Activated T-helper 17 cell treated with anti-CD3 and anti-CD28 coated beads, Interleukin-2, amount 50 U/mL, for 72 hours (primary cell): ENCODE measurements at regions not wholly inside any gene's neighbourhood (a gene's known extent, or its start where the extent isn't known, plus 50 kb on each side); places are given as distances from the start of the nearest gene placed in this dataset.

Experiments used
- ATAC-seq: fragments of 150-1000 bp; cut with Tn5 transposase; replicated peaks from 2 replicates; pipeline ENCODE4 v1.10.0; 2021; ENCODE audit warnings: mild to moderate bottlenecking, moderate library complexity
- H3K27ac Mint-ChIP-seq: one replicate; pipeline ENCODE4 v1.8.0; 2022; ENCODE audit warnings: mixed read lengths
- H3K27me3 Mint-ChIP-seq: one replicate; pipeline ENCODE4 v1.8.0; 2022; ENCODE audit warnings: mixed read lengths
- H3K36me3 Mint-ChIP-seq: one replicate; pipeline ENCODE4 v1.8.0; 2022; ENCODE audit warnings: low read depth, mild to moderate bottlenecking, mixed read lengths
- H3K4me1 Mint-ChIP-seq: one replicate; pipeline ENCODE4 v1.8.0; 2022; ENCODE audit warnings: mixed read lengths
- H3K4me3 Mint-ChIP-seq: one replicate; pipeline ENCODE4 v1.8.0; 2022; ENCODE audit warnings: mild to moderate bottlenecking, mixed read lengths
- H3K9me3 Mint-ChIP-seq: one replicate; pipeline ENCODE4 v1.8.0; 2022; ENCODE audit warnings: mixed read lengths

DNA sequence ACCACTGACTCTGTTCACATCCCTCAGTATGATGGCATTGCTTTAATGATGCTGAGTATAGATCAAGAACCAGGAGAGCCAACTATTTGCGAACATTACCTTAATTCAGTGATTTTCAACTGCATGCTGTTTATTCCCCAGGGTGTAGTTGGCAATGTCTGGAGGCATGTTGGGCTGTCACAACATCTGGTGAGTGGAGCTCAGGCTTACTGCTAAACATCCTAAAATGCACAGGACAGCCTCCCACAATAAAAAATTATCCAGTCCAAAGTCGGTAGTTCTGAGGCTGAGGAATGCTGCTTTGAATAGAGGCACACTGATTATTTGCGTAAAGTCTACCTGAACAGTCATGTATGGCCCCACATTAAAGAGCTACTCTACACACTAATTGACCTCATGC is 94.8 kb upstream of the OPRM1 start:
- H3K27ac Mint-ChIP-seq, result no peak overlapping the region
- no peaks in the 10 kb centered on the region for H3K9me3 Mint-ChIP-seq
- peaks cover 10% of the 10 kb centered on the region for H3K27me3 Mint-ChIP-seq
- H3K36me3 Mint-ChIP-seq, result no peaks in the 10 kb centered on the region
- no peak for ATAC-seq
- no peaks in the 10 kb centered on the region for H3K4me1 Mint-ChIP-seq
- H3K4me3 Mint-ChIP-seq, result no peak overlapping the region

DNA sequence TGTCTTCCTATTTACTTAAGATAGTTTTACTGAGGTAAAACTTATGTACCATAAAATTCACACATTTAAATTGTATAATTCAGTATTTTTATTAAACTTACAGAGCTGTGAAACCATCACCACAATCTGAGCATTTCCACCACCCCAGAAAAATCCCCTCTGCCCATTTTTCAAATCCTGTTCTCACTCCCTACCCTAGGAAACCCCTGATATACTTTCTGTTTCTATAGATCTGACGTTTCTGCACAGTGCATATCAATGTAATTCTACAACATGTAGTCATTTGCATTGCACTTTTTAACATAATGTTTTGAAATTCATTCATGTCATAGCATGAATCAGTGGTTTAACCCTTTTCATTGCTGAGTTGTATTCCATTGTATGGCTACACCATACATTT is 96.7 kb upstream of the OPRM1 start:
- Mint-ChIP-seq H3K36me3 (no peaks in the 10 kb centered on the region), H3K27me3 (peaks cover 10% of the 10 kb centered on the region)
- no peak for ATAC-seq

DNA sequence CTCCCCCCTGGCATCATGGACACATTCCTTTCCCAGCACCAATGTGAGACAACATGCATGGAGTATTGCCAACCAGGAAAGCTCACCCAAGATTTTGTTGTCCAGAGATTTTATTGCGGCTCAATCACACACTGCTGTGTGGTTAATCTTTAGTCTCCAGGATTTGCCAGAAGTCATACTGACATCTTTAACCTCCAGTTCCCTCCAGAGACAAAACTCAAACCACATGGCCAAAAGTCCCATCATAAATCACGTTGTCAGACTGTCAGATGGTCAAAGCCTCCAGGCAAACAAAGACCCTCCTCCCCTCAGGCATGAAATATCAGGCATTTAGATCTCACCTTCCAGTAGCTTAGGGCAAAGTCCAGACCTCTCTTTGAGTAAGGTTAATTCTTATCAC is 97.3 kb upstream of the OPRM1 start:
- Mint-ChIP-seq H3K4me3 (no peak overlapping the region), H3K4me1 (no peaks in the 10 kb centered on the region), H3K36me3 (no peaks in the 10 kb centered on the region), H3K27ac (no peak overlapping the region), H3K27me3 (peaks cover 7% of the 10 kb centered on the region), H3K9me3 (no peaks in the 10 kb centered on the region)
- no peak for ATAC-seq

More for the DNA sequence above, 96.7 kb upstream of the OPRM1 start:
- no peak overlapping the region for H3K4me3 Mint-ChIP-seq
- H3K4me1 Mint-ChIP-seq, result no peaks in the 10 kb centered on the region
- H3K27ac Mint-ChIP-seq, result no peak overlapping the region
- H3K9me3 Mint-ChIP-seq, result no peaks in the 10 kb centered on the region

DNA sequence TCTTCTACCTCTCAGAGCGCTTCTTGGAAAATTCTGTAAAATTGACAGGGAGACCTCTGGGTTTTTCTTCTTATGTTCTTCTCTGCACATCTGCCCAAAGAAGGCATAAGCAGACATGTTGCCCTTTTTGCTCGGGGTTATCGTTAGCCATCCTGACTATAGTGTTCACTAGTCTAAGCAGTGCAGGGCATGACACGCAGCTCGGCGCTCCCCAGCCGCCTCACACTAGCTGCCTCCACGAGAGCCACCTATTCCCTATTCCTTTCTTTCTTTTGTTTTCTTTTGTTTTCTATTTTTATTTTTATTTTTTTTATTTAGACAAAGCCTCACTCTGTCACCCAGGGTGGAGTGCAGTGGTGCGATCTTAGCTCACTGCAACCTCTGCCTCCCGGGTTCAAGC is 100.2 kb upstream of the OPRM1 start:
- no peaks in the 10 kb centered on the region for H3K27me3 Mint-ChIP-seq
- H3K9me3 Mint-ChIP-seq, result no peaks in the 10 kb centered on the region
- no peaks in the 10 kb centered on the region for H3K36me3 Mint-ChIP-seq
- H3K27ac Mint-ChIP-seq, result no peak overlapping the region
- no peak for ATAC-seq
- H3K4me3 Mint-ChIP-seq, result no peak overlapping the region
- no peaks in the 10 kb centered on the region for H3K4me1 Mint-ChIP-seq

DNA sequence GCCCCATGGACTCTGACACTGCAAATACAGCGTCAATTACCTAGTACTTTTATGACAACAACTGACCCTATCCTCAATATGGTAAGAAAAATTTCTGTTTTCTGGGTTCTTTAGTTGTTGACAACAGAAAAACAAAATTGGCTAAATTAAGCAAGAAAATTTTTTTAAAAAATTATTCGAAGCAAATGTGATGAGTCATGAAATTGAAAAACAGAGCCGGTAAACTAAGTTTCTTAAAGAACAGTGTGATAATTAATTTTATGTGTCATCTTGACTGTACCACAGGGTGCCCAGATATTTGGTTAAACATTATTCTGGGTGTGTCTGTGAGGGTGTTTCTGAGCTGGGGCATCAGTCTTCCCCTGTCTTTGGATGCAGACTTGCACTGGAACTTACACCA is 107.6 kb upstream of the OPRM1 start:
- no peaks in the 10 kb centered on the region for H3K36me3 Mint-ChIP-seq
- H3K27ac Mint-ChIP-seq, result no peak overlapping the region
- no peak overlapping the region for H3K4me3 Mint-ChIP-seq
- ATAC-seq, result no peak
- no peaks in the 10 kb centered on the region for H3K27me3 Mint-ChIP-seq
- no peaks in the 10 kb centered on the region for H3K4me1 Mint-ChIP-seq
- H3K9me3 Mint-ChIP-seq, result no peaks in the 10 kb centered on the region

DNA sequence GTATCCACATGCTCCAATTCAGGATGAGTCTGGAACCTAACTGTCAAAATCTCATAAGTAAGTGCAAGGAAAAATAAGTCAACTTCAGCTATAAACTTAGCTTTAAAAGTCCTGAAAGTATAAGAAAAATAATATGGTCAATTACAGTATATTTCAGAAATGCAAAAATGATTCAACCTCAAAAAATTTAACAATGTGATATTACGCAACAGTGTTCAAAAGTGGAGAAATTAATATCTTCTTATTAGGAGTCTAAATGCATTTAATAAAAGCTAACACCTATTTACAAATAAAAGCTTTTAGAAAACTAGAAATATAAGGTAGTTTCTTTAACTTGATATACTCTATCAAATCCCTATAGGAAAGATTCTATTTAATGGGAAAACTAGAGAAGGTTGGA is 111.2 kb upstream of the OPRM1 start:
- no peak for ATAC-seq
- no peaks in the 10 kb centered on the region for H3K27me3 Mint-ChIP-seq
- H3K27ac Mint-ChIP-seq, result no peak overlapping the region
- no peak overlapping the region for H3K4me3 Mint-ChIP-seq
- H3K4me1 Mint-ChIP-seq, result no peaks in the 10 kb centered on the region
- no peaks in the 10 kb centered on the region for H3K9me3 Mint-ChIP-seq
- H3K36me3 Mint-ChIP-seq, result no peaks in the 10 kb centered on the region

DNA sequence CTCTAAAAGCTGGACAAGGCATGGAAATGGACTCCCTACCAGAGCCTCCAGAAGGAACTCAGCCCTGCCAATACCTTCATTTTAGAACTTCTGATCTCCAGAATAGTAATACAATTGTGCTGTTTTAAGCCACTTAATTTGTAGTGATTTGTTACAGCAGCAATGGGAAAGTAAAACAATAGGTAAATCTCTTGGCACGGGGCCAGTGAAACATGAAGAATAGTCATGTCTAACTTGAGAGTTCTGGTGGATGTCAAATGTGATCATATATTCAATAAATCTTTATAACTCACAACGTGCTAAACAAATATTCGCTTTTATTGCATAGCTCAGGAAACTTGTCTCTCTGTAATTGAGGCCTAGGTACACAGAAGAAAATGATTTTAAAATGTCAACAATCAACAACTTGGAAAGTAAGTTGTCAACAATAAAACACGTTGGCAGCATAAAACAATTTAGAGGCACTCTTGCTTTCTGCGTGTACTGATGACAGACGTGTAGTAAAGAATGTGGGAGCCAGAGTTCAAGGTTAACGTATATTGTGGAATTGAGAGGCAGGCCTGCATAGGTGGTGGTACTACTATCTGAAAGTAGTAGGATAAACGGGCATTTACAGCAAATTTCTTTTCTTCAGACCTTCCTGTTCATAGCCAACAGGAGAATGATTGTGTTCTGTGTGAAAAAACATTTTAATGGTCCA is 140.5 kb upstream of the OPRM1 start:
- H3K27me3 Mint-ChIP-seq, result no peaks in the 10 kb centered on the region
- ATAC-seq, result no peak
- no peaks in the 10 kb centered on the region for H3K4me1 Mint-ChIP-seq
- H3K36me3 Mint-ChIP-seq, result no peaks in the 10 kb centered on the region
- H3K27ac Mint-ChIP-seq, result no peak overlapping the region
- H3K9me3 Mint-ChIP-seq, result no peaks in the 10 kb centered on the region
- no peak overlapping the region for H3K4me3 Mint-ChIP-seq

DNA sequence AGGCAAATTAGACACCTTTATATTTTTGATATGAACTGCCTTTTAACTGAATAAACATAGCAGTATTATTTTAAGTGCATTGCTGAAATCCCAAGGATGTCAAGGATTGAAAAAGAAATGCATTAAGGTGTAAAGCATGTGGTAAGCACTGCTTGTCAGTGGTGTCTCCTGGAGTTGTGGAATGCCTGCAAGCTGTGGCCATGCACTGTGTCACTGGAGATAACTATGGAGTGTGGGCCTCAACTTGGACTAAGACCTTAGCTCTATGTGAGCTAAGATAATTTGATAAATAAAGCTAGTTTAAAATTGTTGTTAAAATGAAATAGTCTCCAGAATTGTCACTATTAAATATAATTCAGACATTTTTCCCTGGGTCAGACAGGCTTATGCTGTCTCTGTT is 156.6 kb upstream of the OPRM1 start:
- Mint-ChIP-seq H3K4me1 (no peaks in the 10 kb centered on the region), H3K27ac (no peak overlapping the region), H3K9me3 (no peaks in the 10 kb centered on the region), H3K4me3 (no peak overlapping the region), H3K36me3 (no peaks in the 10 kb centered on the region), H3K27me3 (no peaks in the 10 kb centered on the region)
- ATAC-seq, result no peak

DNA sequence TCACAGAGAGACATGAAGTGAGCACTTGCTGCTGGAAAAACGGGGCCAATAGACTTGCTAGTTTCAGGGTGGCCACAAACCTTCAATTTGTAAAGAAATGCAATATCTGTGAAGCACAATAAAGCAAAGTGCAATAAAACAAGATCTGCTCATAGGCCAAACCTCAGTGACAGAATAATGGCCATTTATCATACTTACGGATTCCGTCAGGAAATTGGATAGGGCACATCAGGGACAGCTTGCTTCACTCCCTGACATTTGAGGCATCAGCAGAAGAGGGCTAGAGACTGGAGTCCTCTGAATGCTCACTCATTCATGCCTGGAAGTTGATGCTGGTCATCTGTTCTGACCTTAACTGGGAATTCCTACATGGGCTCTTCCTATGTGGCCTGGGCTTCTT is 165.5 kb upstream of the OPRM1 start:
- H3K9me3 Mint-ChIP-seq, result peaks cover 4% of the 10 kb centered on the region
- no peaks in the 10 kb centered on the region for H3K36me3 Mint-ChIP-seq
- no peak overlapping the region for H3K4me3 Mint-ChIP-seq
- H3K27ac Mint-ChIP-seq, result no peak overlapping the region
- no peaks in the 10 kb centered on the region for H3K4me1 Mint-ChIP-seq
- no peaks in the 10 kb centered on the region for H3K27me3 Mint-ChIP-seq
- no peak for ATAC-seq

DNA sequence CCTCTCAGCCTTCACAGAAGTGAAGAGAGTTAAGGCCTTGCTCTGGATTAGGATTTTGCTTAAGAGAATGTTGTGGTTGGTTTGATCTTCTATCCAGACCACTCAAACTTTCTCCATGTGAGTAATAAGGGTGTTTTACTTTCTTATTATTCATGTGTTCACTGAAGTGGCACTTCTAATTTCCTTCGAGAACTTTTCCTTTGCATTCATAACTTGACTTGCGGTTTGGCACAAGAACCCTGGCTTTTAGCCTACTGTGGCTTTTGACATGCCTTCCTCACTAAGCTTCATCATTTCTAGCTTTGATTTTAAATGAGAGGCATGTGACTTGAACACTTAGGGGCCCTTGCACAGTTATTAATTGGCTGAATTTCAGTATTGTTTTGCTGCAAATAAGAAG is 166.1 kb upstream of the OPRM1 start:
- ATAC-seq, result peak; percentile 12
- no peak overlapping the region for H3K4me3 Mint-ChIP-seq

DNA sequence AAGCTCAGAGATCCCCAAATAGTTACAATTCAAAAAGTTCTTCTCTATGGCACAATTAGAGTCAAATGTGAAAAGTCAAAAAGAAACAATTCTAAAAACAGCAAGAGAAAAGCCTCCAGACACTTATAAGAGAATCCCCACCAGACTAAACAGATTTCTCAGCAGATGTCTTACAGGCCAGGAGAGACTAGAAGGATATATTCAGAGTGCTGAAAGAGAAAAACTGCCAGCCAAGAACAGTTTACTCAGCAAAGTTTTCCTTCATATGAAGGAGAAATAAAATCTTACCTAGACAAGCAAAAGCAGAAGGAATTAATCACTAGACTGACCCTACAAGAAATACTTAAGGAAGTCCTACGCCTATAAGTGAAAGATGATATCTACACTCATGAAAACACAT is 176.1 kb upstream of the OPRM1 start:
- no peaks in the 10 kb centered on the region for H3K36me3 Mint-ChIP-seq
- no peak overlapping the region for H3K4me3 Mint-ChIP-seq
- no peak for ATAC-seq
- H3K9me3 Mint-ChIP-seq, result no peaks in the 10 kb centered on the region
- no peaks in the 10 kb centered on the region for H3K4me1 Mint-ChIP-seq
- peaks cover 3% of the 10 kb centered on the region for H3K27me3 Mint-ChIP-seq
- no peak overlapping the region for H3K27ac Mint-ChIP-seq

More for the DNA sequence above, 166.1 kb upstream of the OPRM1 start:
- Mint-ChIP-seq H3K27me3 (no peaks in the 10 kb centered on the region), H3K36me3 (no peaks in the 10 kb centered on the region), H3K27ac (no peak overlapping the region), H3K9me3 (peaks cover 4% of the 10 kb centered on the region), H3K4me1 (no peaks in the 10 kb centered on the region)

DNA sequence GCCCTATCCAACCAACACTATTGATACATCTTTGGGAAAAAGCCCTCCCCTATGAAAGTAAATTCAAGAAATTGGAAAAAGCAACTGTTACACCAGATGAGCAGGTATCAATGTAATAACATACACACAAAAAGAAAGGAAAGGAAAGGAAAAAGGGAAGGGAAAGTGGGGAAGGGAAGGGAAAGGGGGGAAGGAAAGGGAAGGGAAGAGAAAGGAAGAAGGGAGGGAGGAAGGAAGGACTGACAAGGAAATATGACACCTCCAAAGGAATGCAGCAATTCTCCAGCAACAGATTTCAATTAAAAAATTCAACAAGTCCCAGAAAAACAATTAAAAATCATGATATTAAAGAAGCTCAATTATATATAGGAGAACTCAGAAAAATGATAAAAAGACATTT is 176.9 kb upstream of the OPRM1 start:
- H3K36me3 Mint-ChIP-seq, result no peaks in the 10 kb centered on the region
- H3K4me3 Mint-ChIP-seq, result no peak overlapping the region
- H3K27me3 Mint-ChIP-seq, result peaks cover 3% of the 10 kb centered on the region
- ATAC-seq, result no peak
- H3K4me1 Mint-ChIP-seq, result no peaks in the 10 kb centered on the region
- no peak overlapping the region for H3K27ac Mint-ChIP-seq
- no peaks in the 10 kb centered on the region for H3K9me3 Mint-ChIP-seq

DNA sequence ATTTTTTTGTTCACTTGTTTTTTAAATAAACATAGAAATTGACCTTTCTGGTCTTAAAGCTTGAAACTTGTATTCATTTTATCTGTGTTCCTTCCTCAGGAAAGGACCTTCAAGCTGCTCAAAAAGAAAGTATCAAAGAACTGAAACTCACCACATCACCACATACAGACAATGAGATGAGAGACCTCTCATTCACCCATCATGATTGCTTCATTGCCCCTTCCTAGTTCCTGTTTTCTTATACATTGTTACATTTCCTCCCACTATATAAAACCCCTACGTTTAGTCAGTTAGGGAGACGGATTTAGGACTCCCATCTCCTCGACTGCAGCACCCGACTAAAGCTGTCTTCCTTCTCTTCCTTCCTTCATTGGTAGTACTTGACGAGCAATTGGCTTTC is 180.5 kb upstream of the OPRM1 start:
- peaks cover 3% of the 10 kb centered on the region for H3K27me3 Mint-ChIP-seq
- H3K27ac Mint-ChIP-seq, result no peak overlapping the region
- H3K9me3 Mint-ChIP-seq, result peaks cover 3% of the 10 kb centered on the region
- no peaks in the 10 kb centered on the region for H3K36me3 Mint-ChIP-seq
- no peaks in the 10 kb centered on the region for H3K4me1 Mint-ChIP-seq
- ATAC-seq, result no peak
- H3K4me3 Mint-ChIP-seq, result no peak overlapping the region

DNA sequence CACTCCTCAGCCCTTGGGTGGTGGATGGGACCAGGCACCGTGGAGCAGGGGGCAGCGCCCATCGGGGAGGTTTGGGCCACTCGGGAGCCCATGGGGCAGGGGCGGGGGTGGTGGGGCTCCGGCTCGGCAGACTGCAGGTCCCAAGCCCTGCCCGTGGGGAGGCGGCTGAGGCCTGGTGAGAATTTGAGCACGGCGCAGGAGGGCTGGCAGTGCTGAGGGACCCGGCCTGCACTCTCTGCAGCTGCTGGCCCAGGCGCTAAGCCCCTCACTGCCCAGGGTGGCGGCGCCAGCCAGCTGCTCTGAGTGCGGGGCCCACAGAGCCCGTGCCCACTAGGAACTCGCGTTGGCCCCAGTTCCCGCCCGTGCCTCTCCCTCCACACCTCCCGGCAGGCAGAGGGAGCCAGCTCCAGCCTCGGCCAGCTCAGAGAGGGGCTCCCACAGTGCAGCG is 182.1 kb upstream of the OPRM1 start:
- ATAC-seq, result no peak
- no peak overlapping the region for H3K27ac Mint-ChIP-seq
- no peak overlapping the region for H3K4me3 Mint-ChIP-seq
- peaks cover 3% of the 10 kb centered on the region for H3K27me3 Mint-ChIP-seq
- no peaks in the 10 kb centered on the region for H3K4me1 Mint-ChIP-seq
- no peaks in the 10 kb centered on the region for H3K36me3 Mint-ChIP-seq
- H3K9me3 Mint-ChIP-seq, result peaks cover 3% of the 10 kb centered on the region

DNA sequence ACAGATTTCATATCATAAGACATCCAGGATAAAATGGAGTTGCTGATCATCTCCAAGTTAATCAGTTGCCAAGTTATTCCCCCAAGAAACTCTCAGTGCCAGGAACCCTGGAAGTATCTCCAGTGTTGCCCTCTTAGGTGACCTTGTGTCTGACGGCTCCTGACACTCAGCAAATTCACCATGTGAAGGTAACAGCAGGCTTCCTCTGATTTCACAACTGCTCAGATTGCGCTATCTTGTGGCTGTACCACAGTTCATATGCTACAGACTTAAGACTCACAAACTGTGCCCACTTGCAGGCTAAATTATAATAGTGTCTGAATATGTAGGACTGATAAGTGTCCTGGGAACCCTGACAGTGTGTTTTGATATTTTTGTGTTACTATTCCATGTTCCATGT is 186.6 kb upstream of the OPRM1 start:
- Mint-ChIP-seq H3K36me3 (no peaks in the 10 kb centered on the region), H3K4me1 (no peaks in the 10 kb centered on the region), H3K27ac (no peak overlapping the region), H3K9me3 (peaks cover 3% of the 10 kb centered on the region), H3K4me3 (no peak overlapping the region), H3K27me3 (no peaks in the 10 kb centered on the region)
- no peak for ATAC-seq

DNA sequence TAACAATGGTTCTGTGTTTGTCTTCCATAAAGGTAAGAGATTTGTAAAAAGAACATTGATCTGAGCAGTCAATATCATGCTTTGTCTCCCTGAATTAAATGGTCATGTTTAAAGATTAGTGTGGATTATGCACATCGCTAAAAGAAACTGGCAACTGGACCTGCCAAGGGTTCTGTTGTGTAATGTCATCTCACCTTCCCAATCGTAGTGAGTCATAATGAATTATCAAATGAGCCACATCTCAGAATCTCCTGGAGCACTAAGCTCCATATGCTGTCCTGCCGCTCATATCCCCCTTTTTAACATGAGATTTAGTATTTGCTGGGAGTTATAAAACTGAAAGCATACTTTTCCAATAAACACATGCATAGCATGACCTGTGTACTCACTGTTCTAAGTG is 187.0 kb upstream of the OPRM1 start:
- no peak for ATAC-seq
- no peaks in the 10 kb centered on the region for H3K4me1 Mint-ChIP-seq
- H3K36me3 Mint-ChIP-seq, result no peaks in the 10 kb centered on the region
- H3K9me3 Mint-ChIP-seq, result peaks cover 3% of the 10 kb centered on the region
- H3K4me3 Mint-ChIP-seq, result no peak overlapping the region
- H3K27me3 Mint-ChIP-seq, result no peaks in the 10 kb centered on the region
- H3K27ac Mint-ChIP-seq, result no peak overlapping the region
